GM12865 (cell line): ENCODE measurements at regions not wholly inside any gene's neighbourhood (a gene's known extent, or its start where the extent isn't known, plus 50 kb on each side); places are given as distances from the start of the nearest gene placed in this dataset.
A peak's percentile ranks its signal among the peaks of the same experiment; 100 is the strongest.

Experiments
- DNase-seq: peaks from one replicate; pipeline ENCODE4 v3.0.0; 2010; ENCODE audit warnings: low read depth
- H3K4me3 ChIP-seq: 2 replicates; pipeline ENCODE4 v1.5.1; 2011; ENCODE audit warnings: mild to moderate bottlenecking, low read depth, low read length, control low read depth
- TF ChIP-seq, protein P1 (sequence below): IDR thresholded peaks from 2 replicates; pipeline ENCODE4 v1.5.1; 2011; ENCODE audit warnings: low read length, control low read depth, low read depth, inconsistent platforms; ENCODE audit not compliant: insufficient read depth; ENCODE audit errors: missing control alignments

- H3K4me3 ChIP-seq: no peak overlapping the region
- TF ChIP-seq, protein P1, sequence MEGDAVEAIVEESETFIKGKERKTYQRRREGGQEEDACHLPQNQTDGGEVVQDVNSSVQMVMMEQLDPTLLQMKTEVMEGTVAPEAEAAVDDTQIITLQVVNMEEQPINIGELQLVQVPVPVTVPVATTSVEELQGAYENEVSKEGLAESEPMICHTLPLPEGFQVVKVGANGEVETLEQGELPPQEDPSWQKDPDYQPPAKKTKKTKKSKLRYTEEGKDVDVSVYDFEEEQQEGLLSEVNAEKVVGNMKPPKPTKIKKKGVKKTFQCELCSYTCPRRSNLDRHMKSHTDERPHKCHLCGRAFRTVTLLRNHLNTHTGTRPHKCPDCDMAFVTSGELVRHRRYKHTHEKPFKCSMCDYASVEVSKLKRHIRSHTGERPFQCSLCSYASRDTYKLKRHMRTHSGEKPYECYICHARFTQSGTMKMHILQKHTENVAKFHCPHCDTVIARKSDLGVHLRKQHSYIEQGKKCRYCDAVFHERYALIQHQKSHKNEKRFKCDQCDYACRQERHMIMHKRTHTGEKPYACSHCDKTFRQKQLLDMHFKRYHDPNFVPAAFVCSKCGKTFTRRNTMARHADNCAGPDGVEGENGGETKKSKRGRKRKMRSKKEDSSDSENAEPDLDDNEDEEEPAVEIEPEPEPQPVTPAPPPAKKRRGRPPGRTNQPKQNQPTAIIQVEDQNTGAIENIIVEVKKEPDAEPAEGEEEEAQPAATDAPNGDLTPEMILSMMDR: no peak
- DNase-seq: no peak
These were observed 106.5 kb upstream of the ANK2 start for GRCh38 chr4:112942997-112943396.

DNA sequence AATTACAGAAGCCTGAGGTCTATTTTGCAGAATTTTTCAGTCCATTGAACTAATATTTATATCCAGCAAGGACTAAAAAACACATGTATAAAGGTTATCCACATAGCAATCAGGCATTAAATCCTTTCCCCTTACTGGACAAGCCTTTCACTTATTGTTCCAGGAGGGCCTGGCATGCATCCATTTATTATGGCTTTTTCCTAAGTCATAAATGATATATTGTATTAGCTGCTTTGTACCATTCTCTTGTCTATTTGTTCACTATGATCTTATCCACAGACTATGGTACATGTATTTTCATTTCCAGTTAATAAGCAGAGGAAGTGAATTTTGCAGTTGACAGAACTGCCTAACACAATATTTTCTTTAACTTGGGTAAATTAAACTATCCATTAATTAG is 105.4 kb upstream of the ANK2 start:
- H3K4me3 ChIP-seq: no peak overlapping the region
- TF ChIP-seq, protein P1: no peak
- DNase-seq: no peak

GRCh38 chr4:112946127-112946526 is 103.3 kb upstream of the ANK2 start:
- TF ChIP-seq, protein P1: no peak
- DNase-seq: no peak
- no peak overlapping the region for H3K4me3 ChIP-seq

DNA sequence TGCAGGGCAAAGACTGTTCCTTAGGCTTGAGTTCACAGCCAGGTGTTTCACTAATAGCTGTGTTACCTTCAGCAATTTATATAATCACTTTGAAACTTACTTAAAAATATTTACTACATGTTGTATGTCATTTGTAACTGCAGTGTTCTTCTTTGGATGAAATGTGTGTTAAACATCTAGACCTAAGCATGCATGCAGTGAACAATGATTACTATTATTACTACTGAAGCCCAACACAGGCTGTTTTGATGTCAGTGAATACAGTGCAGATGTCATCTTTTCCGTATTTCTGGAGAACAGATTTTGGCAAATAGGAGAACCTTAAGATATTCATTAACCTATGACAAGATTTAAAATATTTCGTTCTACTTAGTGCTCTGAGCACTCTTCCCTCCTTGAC is 101.8 kb upstream of the ANK2 start:
- no peak overlapping the region for H3K4me3 ChIP-seq
- no peak for DNase-seq
- TF ChIP-seq, protein P1: no peak

- TF ChIP-seq, protein P1: peak; percentile 42
- H3K4me3 ChIP-seq: no peak overlapping the region
- DNase-seq: peak; percentile 4
These were observed 97.8 kb upstream of the ANK2 start for GRCh38 chr4:112951362-112952312.

GRCh38 chr4:112952313-112952700 is 97.1 kb upstream of the ANK2 start:
- no peak overlapping the region for H3K4me3 ChIP-seq
- no peak for DNase-seq
- TF ChIP-seq, protein P1: no peak
